Vagina (tissue), 2 donors: ENCODE measurements at regions not wholly inside any gene's neighbourhood (a gene's known extent, or its start where the extent isn't known, plus 50 kb on each side); places are given as distances from the start of the nearest gene placed in this dataset.
A peak's percentile ranks its signal among the peaks of the same experiment; 100 is the strongest.

Source experiments
- DNase-seq, 2 donors: peaks; one replicate each; pipeline ENCODE4 v3.0.0-alpha.2; 2017; ENCODE audit errors: extremely low spot score in 2 of 2
- H3K27ac ChIP-seq: fragments of 200-600 bp; sonication (generic); one replicate; pipeline ENCODE4 v1.5.1; 2019
- H3K27me3 ChIP-seq: fragments of 200-600 bp; sonication (generic); one replicate; pipeline ENCODE4 v1.5.1; 2019
- H3K36me3 ChIP-seq, 2 donors: fragments of 200-600 bp; sonication (generic); one replicate each; pipeline ENCODE4 v1.5.1; 2017 to 2019
- H3K4me1 ChIP-seq: fragments of 200-600 bp; sonication (generic); one replicate; pipeline ENCODE4 v1.5.1; 2019
- H3K4me3 ChIP-seq, 2 donors: fragments of 200-600 bp; sonication (generic); 1 replicate in 1 of 2; 2 replicates in 1 of 2; pipeline ENCODE4 v1.5.1; 2016 to 2019
- H3K9me3 ChIP-seq: fragments of 200-600 bp; sonication (generic); one replicate; pipeline ENCODE4 v1.5.1; 2019
- POLR2A ChIP-seq, 2 donors: fragments of 450-650 bp; IDR thresholded peaks; one replicate each; pipeline ENCODE4 v1.6.1; 2017; ENCODE audit warnings: antibody characterized with exemption in 2 of 2, mild to moderate bottlenecking in 2 of 2, moderate library complexity in 2 of 2
- POLR2AphosphoS5 ChIP-seq, 2 donors: sonication (generic); formaldehyde crosslinking; IDR thresholded peaks; one replicate each; pipeline ENCODE4 v1.9.0; 2017; ENCODE audit warnings: antibody characterized with exemption in 2 of 2, mild to moderate bottlenecking in 2 of 2, low read depth in 1 of 2; ENCODE audit not compliant: insufficient read depth in 1 of 2
- intact Hi-C: fragments of 100-400 bp; cut with DNase I; formaldehyde crosslinking; loops from one replicate; pipeline ENCODE4 v1.15.1; 2023
- TF ChIP-seq, protein P1 (sequence below), 3 experiments: fragments of 450-650 bp in 2 of 3; fragments of 200-600 bp in 1 of 3; sonication (generic) in 1 of 3; IDR thresholded peaks; one replicate each; pipeline ENCODE4 v1.5.1; 2017 to 2019; ENCODE audit warnings: antibody characterized with exemption in 3 of 3, mild to moderate bottlenecking in 2 of 3, moderate library complexity in 2 of 3

DNA sequence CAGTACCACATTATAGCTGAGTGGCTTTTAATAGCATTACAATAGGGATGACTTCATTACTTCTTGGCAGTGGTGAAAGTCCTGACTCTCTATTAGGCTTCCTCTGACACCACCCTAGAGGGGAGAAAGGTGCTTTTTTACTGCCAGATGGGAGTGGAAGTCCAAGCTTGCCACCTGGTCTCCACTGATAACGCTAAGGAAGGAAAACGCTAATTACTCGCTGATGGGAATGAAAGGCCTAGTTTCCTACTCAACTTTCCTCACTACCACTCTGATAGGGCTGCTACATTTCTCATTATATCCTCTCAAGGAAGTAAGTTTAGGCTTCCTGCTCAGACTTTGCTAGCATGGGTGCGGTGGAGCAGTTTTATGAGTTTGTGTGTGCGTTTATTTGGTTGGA, 62.3 kb upstream of the PAGE3 start:
- no peaks in the 10 kb centered on the region for H3K27me3 ChIP-seq
- no peak overlapping the region for H3K4me3 ChIP-seq
- DNase-seq, result peak in 1 of 2 donors; percentile 56
- no peaks in the 10 kb centered on the region for H3K9me3 ChIP-seq
- intact Hi-C loops, result no loop called here
- no peaks in the 10 kb centered on the region for H3K4me1 ChIP-seq
- peak in 1 of 2 donors; percentile 17 for TF ChIP-seq POLR2AphosphoS5 (IDR thresholded peaks at IDR 0.05; ENCODE audit: insufficient read depth in 1 of 2, low read depth in 1 of 2)
- TF ChIP-seq, protein P1, sequence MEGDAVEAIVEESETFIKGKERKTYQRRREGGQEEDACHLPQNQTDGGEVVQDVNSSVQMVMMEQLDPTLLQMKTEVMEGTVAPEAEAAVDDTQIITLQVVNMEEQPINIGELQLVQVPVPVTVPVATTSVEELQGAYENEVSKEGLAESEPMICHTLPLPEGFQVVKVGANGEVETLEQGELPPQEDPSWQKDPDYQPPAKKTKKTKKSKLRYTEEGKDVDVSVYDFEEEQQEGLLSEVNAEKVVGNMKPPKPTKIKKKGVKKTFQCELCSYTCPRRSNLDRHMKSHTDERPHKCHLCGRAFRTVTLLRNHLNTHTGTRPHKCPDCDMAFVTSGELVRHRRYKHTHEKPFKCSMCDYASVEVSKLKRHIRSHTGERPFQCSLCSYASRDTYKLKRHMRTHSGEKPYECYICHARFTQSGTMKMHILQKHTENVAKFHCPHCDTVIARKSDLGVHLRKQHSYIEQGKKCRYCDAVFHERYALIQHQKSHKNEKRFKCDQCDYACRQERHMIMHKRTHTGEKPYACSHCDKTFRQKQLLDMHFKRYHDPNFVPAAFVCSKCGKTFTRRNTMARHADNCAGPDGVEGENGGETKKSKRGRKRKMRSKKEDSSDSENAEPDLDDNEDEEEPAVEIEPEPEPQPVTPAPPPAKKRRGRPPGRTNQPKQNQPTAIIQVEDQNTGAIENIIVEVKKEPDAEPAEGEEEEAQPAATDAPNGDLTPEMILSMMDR (IDR thresholded peaks at IDR 0.05), result no peak
- no peaks in the 10 kb centered on the region for H3K36me3 ChIP-seq
- no peak overlapping the region for H3K27ac ChIP-seq

DNA sequence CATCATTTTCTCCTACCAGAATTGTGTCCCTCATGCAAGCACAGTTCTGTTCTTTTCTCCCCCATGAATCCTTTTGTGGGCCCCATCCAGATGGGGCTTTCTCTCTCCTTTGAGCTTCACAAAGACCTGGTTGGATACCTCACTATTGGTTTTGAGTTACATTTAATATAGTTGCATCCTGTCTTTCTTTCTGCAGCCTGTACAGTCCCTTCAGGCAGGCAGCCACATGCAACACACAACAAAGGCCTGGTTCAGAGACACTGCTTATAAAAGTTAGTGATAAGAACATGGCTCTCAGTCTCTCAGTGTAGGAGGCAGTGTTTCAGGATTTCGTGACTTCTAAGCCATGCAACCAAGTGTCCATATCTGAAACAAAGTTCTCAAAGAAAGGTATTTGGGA, 70.6 kb upstream of the PAGE3 start:
- TF ChIP-seq, protein P1 (IDR thresholded peaks at IDR 0.05), result no peak
- TF ChIP-seq POLR2AphosphoS5 (IDR thresholded peaks at IDR 0.05; ENCODE audit: insufficient read depth in 1 of 2, low read depth in 1 of 2) (no peak), POLR2A (IDR thresholded peaks at IDR 0.05) (no peak)
- intact Hi-C loops, result no loop called here
- no peak overlapping the region for H3K27ac ChIP-seq
- H3K4me3 ChIP-seq, result no peak overlapping the region
- no peaks in the 10 kb centered on the region for H3K4me1 ChIP-seq
- no peaks in the 10 kb centered on the region for H3K27me3 ChIP-seq
- peak in 1 of 2 donors; percentile 34 for DNase-seq
- no peaks in the 10 kb centered on the region for H3K9me3 ChIP-seq
- H3K36me3 ChIP-seq, result no peaks in the 10 kb centered on the region

DNA sequence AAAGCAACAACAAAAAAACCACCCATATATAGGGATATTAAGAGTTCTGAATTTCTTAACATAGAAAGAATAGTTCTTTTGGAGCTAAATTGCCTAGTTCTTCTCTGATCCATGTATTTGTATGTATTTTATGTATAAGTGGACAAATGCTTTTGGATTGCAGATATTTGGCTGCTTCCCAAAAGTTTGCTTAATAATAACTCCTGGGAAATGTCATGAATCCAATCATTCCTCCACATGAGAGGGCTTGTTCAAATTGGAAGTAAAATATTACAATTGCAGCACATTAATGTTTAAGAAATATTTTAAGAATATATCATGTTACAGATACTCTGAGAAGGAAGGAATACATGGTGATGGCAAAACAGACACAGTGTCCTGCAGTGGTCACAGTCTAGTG, 71.5 kb upstream of the PAGE3 start:
- Histone ChIP-seq H3K36me3 (no peaks in the 10 kb centered on the region), H3K4me1 (no peaks in the 10 kb centered on the region), H3K27ac (no peak overlapping the region), H3K4me3 (no peak overlapping the region), H3K27me3 (no peaks in the 10 kb centered on the region), H3K9me3 (no peaks in the 10 kb centered on the region)
- intact Hi-C loops, result no loop called here
- DNase-seq, result no peak
- TF ChIP-seq, protein P1 (IDR thresholded peaks at IDR 0.05), result no peak
- TF ChIP-seq POLR2AphosphoS5 (IDR thresholded peaks at IDR 0.05; ENCODE audit: insufficient read depth in 1 of 2, low read depth in 1 of 2) (no peak), POLR2A (IDR thresholded peaks at IDR 0.05) (no peak)

DNA sequence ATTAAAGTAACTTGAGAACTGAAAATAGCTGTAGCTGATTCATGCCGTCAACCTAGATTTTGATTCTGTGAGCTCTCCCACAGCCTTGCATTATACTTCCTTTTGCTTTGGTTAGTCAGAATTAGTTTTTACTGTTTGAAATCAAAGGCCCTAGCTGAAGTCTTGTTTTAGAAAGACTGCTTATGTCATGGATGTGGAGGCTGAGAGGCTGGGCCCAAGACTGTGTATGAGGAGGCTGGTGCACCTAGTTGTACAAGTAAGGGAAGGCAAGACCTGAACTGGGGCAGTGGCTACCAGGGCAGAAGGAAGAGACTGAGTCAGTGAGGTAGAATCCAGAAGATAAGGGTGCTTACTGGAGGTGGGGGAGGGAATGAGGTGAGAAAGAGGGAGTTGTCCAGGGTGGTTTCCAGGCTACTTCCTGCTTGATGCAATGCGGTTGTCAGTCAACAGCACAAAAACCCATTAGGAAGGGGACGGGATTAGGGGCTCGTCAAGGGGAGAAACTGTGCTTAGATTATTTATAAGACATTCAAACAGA, 76.2 kb upstream of the PAGE3 start:
- no peaks in the 10 kb centered on the region for H3K9me3 ChIP-seq
- H3K27ac ChIP-seq, result no peak overlapping the region
- H3K4me3 ChIP-seq, result no peak overlapping the region
- H3K36me3 ChIP-seq, result no peaks in the 10 kb centered on the region
- H3K27me3 ChIP-seq, result no peaks in the 10 kb centered on the region
- peak in 1 of 2 donors; percentile 47 for DNase-seq
- TF ChIP-seq, protein P1 (IDR thresholded peaks at IDR 0.05), result no peak
- no peak for TF ChIP-seq POLR2AphosphoS5 (IDR thresholded peaks at IDR 0.05; ENCODE audit: insufficient read depth in 1 of 2, low read depth in 1 of 2)
- no peak for TF ChIP-seq POLR2A (IDR thresholded peaks at IDR 0.05)
- no peaks in the 10 kb centered on the region for H3K4me1 ChIP-seq
- intact Hi-C loops, result no loop called here

DNA sequence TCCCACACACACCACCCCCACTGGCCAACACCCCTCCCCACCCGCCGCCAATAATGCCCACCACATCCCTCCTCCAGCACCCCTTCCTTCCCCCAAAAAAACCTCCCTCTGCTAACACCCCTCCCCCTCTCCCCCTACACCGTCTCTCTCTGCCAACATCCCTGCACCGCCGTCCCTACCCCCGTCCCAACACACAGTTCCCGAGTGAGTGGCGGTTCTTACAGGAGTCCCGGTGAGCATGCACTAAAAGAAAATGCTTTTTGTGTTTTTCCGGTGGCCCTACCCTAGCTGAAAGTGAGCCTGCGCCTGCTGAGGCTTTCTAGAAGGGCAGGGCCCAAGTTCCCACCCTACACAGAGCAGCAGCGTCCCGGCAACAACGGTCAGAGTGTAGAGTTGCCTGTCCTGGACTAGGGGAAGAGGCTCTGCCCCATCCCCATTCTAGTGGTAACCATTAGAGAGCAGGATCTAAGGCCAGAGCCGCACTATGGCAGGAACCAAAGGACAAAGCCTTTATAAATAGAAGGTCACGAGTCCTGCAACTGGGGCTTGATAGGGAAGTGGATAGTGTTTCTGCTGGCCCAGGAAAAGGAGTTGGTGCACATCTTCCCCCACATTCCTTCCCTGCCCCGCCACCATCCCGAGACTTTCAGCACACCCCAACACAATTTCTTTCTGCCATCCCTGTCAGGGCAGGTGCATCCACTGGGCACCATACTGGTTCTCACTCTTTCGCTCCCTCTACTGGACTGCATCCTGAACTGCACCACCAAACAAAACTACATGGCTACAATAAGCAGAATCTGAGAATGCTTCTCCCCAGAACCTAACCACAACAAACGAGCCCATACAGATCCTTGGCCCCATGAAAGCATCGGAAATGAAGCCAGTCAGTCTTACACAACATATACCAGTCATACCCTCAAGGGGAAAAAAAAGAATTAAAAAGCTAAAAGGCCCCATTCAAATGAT, 78.1 kb upstream of the PAGE3 start:
- H3K27ac ChIP-seq, result no peak overlapping the region
- DNase-seq, result peak in 1 of 2 donors; percentile 58
- H3K9me3 ChIP-seq, result no peaks in the 10 kb centered on the region
- TF ChIP-seq, protein P1 (IDR thresholded peaks at IDR 0.05), result peak in 1 of 3 experiments; percentile 19
- no peak for TF ChIP-seq POLR2AphosphoS5 (IDR thresholded peaks at IDR 0.05; ENCODE audit: insufficient read depth in 1 of 2, low read depth in 1 of 2)
- no peaks in the 10 kb centered on the region for H3K27me3 ChIP-seq
- H3K36me3 ChIP-seq, result no peaks in the 10 kb centered on the region
- H3K4me1 ChIP-seq, result no peaks in the 10 kb centered on the region
- no peak overlapping the region for H3K4me3 ChIP-seq
- intact Hi-C loops, result no loop called here
